ENCODE measurements at regions not wholly inside any gene's neighbourhood (a gene's known extent, or its start where the extent isn't known, plus 50 kb on each side); places are given as distances from the start of the nearest gene placed in this dataset.

- DNase-seq, result no peak
Measured at GRCh38 chr3:181052256-181052655, 62.7 kb upstream of the DNAJC19 start.

DNA sequence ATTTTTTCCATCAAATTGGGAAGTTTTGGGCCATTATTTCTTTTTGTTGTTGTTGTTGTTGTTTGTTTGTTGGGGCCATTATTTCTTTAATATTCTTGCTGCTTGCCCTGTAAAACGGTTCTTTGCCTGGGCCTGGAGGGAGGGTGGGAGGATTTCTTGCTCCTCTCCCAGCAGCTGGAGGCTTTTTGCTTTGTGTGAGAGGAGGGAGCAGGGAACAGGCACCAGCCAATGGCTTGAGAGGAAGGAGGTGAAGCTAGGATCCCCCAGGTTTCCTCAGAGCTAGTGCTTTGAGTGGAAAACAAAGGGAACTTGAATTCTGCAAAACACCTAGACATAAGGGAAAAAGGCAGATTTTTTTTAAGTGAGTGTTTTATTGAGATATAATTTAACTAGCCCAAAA is 61.2 kb upstream of the DNAJC19 start:
- DNase-seq, result no peak

DNA sequence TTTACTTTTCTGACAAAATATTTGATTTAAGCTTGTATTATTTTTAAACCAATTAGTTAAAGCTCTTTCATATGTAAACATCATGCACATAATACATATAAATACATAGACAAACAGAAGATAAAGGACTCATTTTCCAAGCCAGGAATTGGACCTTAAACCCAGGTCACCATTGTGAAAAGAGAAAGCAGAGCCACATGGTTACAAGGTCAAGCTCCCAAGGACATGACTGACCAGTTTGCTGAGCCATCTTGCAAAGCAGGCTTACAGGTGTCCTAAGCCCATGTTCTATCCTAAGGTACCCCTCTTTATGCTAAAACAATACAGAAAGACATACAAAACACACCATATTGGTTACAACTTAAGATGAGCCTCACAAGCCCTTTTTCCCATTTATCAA is 50.5 kb upstream of the DNAJC19 start:
- no peak for DNase-seq
